ENCODE measurements at regions not wholly inside any gene's neighbourhood (a gene's known extent, or its start where the extent isn't known, plus 50 kb on each side); places are given as distances from the start of the nearest gene placed in this dataset.

- no peaks in the 10 kb centered on the region for H3K9me3 ChIP-seq
- 76% methylated on average over 9 of the region's 9 CpGs for WGBS
- H3K4me3 ChIP-seq = no peak overlapping the region
- no peaks in the 10 kb centered on the region for H3K36me3 ChIP-seq
- DNase-seq (ENCODE audit: low spot score in 2 of 2) = no peak
- H3K4me1 ChIP-seq = no peaks in the 10 kb centered on the region
- H3K27ac ChIP-seq = no peak overlapping the region
- H3K27me3 ChIP-seq = peaks cover 6% of the 10 kb centered on the region
- TF ChIP-seq EP300 (IDR thresholded peaks at IDR 0.05) = no peak
- no peak for TF ChIP-seq CTCF (IDR thresholded peaks at IDR 0.05)
- no peak for TF ChIP-seq POLR2AphosphoS5 (IDR thresholded peaks at IDR 0.05)
- TF ChIP-seq POLR2A (IDR thresholded peaks at IDR 0.05) = no peak
Observed at GRCh38 chr10:111142092-111142768, 65.4 kb downstream of the ADRA2A start.

GRCh38 chr10:111146025-111146640, 69.3 kb downstream of the ADRA2A start:
- no peak for TF ChIP-seq POLR2A (IDR thresholded peaks at IDR 0.05)
- no peak for TF ChIP-seq CTCF (IDR thresholded peaks at IDR 0.05)
- TF ChIP-seq EP300 (IDR thresholded peaks at IDR 0.05) = no peak
- no peak for TF ChIP-seq POLR2AphosphoS5 (IDR thresholded peaks at IDR 0.05)
- DNase-seq (ENCODE audit: low spot score in 2 of 2) = no peak
- H3K27me3 ChIP-seq = peaks cover 10% of the 10 kb centered on the region
- no peak overlapping the region for H3K4me3 ChIP-seq
- 68% methylated on average over 2 of the region's 2 CpGs for WGBS
- no peak overlapping the region for H3K27ac ChIP-seq
- H3K4me1 ChIP-seq = no peaks in the 10 kb centered on the region
- no peaks in the 10 kb centered on the region for H3K9me3 ChIP-seq
- H3K36me3 ChIP-seq = no peaks in the 10 kb centered on the region

- Histone ChIP-seq H3K9me3 (no peaks in the 10 kb centered on the region), H3K36me3 (no peaks in the 10 kb centered on the region), H3K4me3 (no peak overlapping the region), H3K27ac (no peak overlapping the region), H3K27me3 (peaks cover 5% of the 10 kb centered on the region), H3K4me1 (no peaks in the 10 kb centered on the region)
- no peak for TF ChIP-seq POLR2AphosphoS5 (IDR thresholded peaks at IDR 0.05)
- no peak for TF ChIP-seq POLR2A (IDR thresholded peaks at IDR 0.05)
- no peak for TF ChIP-seq CTCF (IDR thresholded peaks at IDR 0.05)
- no peak for TF ChIP-seq EP300 (IDR thresholded peaks at IDR 0.05)
- no peak for DNase-seq (ENCODE audit: low spot score in 2 of 2)
- WGBS = 54% methylated on average over 6 of the region's 6 CpGs
Observed at GRCh38 chr10:111148025-111148424, 71.2 kb downstream of the ADRA2A start.

DNA sequence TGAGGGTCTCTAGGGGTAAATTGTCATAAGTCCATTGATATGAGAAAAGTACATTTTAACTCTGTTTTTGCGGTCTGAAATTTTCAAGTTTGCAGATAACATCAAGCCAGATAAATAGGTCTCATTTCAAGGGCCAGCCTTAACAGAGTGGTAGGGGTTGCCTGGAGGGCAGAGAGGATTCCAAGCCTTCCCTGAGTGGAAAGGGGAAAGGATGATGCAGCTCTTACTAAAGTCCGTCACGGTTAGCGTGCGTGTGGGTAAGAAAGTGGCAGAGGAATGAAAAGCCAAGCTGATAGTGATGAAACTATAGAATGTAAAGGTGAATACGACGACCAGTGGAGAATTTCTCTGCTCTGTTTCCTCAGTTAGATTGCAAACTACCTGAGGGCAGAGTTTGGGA, 71.6 kb downstream of the ADRA2A start:
- H3K27me3 ChIP-seq = peaks cover 4% of the 10 kb centered on the region
- H3K36me3 ChIP-seq = no peaks in the 10 kb centered on the region
- TF ChIP-seq POLR2AphosphoS5 (IDR thresholded peaks at IDR 0.05) (no peak), EP300 (IDR thresholded peaks at IDR 0.05) (no peak), CTCF (IDR thresholded peaks at IDR 0.05) (no peak), POLR2A (IDR thresholded peaks at IDR 0.05) (no peak)
- H3K27ac ChIP-seq = no peak overlapping the region
- H3K4me3 ChIP-seq = no peak overlapping the region
- no peaks in the 10 kb centered on the region for H3K4me1 ChIP-seq
- WGBS = 85% methylated on average over 7 of the region's 7 CpGs
- no peaks in the 10 kb centered on the region for H3K9me3 ChIP-seq
- no peak for DNase-seq (ENCODE audit: low spot score in 2 of 2)

- DNase-seq (ENCODE audit: low spot score in 2 of 2) = no peak
- Histone ChIP-seq H3K4me1 (no peaks in the 10 kb centered on the region), H3K27me3 (peaks cover 9% of the 10 kb centered on the region), H3K27ac (no peak overlapping the region), H3K4me3 (no peak overlapping the region), H3K36me3 (no peaks in the 10 kb centered on the region), H3K9me3 (no peaks in the 10 kb centered on the region)
- WGBS = 91% methylated on average over 7 of the region's 7 CpGs
- TF ChIP-seq POLR2A (IDR thresholded peaks at IDR 0.05) (no peak), CTCF (IDR thresholded peaks at IDR 0.05) (no peak), EP300 (IDR thresholded peaks at IDR 0.05) (no peak), POLR2AphosphoS5 (IDR thresholded peaks at IDR 0.05) (no peak)
Observed at GRCh38 chr10:111150691-111151090, 73.9 kb downstream of the ADRA2A start.
